CD4-positive, alpha-beta T cell treated with Interleukin-17A for 1 hour (primary cell): ENCODE measurements at regions not wholly inside any gene's neighbourhood (a gene's known extent, or its start where the extent isn't known, plus 50 kb on each side); places are given as distances from the start of the nearest gene placed in this dataset.

Source experiments
- DNase-seq: peaks from one replicate; pipeline ENCODE4 v3.0.0-alpha.2; 2020

DNA sequence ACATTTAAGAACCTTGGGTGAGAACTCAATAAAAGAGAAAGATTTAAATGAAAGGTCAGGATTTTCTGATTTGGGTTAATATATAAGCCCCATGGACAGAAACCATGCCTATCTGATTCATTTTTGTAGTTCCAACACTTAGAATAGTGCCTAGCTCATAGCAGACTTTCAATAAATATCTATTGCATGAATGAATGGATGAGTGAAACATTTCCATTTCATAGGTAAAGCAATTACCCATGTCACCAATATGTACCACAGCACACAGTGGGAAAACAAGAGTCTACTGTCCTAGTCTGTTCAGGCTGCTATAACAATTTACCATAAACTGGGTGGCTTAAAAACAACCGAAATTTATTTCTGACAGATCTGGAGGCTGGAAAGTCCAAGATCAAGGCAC is 63.9 kb upstream of the PTPN13 start:
- DNase-seq = no peak

DNA sequence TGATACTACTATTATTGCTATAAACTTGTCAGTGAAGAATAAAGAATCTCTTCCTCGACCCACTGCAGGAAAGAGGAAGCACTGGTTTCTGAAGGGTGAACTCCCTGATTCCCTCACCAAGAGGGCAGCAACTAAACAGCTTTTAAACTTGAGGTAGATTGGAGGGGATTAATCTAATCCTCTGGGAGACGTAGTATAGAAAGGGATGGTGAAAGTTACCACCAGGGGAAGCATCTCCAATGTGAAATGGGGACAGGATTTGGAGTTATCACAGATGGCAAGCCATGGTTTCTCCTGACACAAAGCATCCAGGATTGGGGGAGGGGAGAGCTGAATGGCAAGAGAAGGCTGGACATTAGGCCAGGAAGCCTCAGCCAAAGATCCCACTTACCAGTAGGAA is 62.7 kb upstream of the PTPN13 start:
- DNase-seq = no peak

DNA sequence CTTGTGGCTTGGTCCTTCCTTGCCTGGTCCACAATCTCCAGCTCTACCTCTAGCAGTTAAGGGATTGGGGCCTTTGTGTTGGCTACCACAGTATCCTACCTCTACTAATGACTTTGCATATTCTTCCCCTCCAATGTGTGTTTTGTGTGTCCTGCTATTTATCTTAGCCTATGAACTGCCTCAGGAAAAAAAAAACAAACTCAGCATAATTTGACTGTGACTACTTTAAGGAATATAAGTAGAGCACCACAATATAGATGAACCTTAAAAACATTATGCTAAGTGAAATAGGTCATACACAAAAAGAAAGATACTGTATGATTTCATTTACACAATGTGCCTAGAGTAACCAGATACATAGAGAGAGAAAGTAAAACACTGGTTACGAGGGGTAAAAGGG is 61.3 kb upstream of the PTPN13 start:
- no peak for DNase-seq

DNA sequence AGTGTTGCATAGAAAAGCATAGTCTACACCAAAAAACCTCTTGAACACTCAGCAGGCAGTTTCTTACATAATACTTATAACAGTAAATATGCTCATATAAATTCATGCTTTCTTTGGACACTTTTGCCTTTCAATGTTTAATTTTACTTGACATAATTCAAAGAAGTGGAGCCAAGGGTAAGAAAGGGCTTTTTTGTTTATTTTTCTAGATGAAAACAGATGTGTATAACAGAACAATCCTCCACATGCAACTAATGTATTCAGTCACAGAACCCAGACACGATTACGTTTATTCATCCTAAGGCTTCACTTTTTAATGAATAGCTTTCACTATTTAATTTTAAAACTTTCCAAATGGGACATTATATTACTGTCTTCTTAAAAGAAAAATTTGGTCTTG is 58.0 kb upstream of the PTPN13 start:
- no peak for DNase-seq

DNA sequence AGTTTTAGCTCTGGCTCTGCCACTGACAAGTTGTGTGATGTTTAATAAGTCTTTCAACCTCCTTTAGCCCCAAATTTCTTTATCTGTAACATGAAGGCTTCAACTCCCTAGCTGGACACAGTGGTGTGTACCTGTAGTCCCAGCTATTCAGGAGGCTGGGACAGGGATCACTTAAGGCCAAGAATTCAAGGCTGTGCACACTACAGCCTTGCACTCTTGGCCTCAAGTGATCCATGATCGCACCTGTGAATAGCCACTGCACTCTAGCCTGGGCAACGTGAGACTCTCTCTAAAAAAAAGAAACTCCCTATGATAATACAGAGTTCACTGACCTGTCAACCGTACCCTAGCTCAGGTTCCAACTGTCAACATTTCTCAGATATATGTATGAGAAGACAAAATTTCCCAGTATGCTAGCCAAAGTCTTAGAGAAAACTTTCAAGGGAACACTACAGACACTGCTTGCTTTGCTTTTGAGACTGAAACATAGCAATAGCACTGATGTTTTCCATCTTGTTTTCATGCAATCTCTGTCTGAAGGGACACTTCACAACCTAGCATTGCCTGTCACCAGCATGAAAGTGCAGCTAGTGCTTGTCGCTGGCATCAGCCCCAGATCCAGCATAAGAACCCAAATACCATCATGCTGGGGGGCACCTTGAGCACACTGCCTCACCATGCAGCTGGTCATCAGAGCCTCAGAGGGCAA is 51.6 kb upstream of the PTPN13 start:
- no peak for DNase-seq

DNA sequence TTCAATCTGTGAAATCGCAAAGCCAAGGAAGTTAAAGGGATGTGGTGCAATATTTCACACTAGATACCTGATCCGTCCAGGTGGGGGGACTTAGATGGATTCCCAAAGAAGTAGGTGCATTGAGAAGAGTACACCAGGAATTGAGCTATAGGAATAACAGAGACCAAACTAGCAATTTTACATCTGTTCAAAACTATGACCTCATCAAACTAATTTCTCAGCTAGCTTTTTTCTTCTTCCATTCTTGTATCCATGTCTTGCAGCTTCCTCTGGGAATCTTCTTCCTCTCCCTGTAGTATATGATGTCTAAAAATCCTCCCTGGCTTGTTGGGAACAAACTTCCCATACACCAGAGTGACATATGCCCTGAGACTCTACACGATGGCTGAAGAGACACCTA is 51.0 kb upstream of the PTPN13 start:
- no peak for DNase-seq

DNA sequence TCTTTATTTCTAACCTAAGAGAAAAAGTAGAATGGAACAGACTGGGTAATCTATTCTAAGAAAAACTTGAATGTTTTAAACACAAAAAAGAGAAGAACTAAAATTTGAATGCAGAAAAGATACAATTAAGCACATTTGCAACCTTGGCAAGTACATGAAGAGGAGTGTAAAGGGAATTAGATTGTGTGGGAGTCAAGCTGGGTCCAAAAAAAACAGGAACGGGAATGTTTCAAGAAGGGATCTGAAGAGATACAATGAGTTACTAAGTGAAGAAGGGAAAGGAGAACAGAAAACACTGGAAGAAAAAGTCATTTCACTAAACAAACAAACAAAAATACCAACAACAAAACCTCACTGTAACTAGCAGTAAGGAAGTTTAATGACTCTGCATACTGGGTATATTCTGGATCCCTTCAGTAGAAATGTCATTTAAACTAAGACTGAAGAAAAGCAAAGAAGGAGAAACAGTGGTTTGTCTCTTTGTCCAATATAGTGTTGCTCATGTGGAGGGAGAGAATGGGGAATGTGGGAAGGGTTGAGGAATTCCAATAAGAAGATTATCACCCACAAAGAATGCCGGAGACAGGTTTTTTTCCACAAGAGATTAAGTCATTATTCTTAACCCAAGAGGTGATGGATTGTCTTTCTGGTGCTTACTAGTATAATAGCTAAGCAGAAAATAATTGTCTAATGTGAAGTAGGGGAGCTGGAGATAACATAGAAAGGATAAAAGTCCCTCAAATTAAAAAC is 50.4 kb upstream of the PTPN13 start:
- DNase-seq = no peak

DNA sequence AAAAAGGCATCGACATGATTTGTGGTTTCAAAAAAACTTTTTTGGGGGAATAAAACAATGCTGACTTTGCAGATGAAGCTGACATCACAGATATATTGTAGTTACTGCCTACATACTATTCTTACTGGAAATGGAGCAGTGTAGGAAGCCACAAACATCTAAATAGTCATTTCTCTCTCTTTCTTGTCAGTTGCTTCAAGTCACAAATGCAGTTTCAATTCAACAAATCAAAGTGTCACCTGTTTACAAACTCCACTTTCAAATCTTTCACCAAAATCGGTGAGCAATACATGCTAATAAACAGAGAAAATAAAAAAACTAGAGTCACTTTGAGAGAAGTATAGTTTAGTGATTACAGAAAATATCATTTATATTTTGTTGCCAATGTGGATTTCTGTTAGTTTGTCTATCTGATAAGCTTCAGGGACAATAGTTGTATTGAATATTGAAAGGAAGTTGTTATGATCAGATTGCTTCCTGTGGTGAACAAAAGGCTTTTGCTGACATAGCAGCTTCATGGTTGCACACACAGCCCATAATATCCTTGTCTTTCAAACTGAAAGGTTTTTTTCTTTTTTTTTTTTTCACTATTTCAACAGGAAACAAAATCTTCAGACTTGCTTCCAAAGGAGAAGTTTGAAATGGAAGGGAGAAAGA is 49.7 kb upstream of the PTPN13 start:
- peak; percentile 54 for DNase-seq
